ENCODE measurements at regions not wholly inside any gene's neighbourhood (a gene's known extent, or its start where the extent isn't known, plus 50 kb on each side); places are given as distances from the start of the nearest gene placed in this dataset.

DNA sequence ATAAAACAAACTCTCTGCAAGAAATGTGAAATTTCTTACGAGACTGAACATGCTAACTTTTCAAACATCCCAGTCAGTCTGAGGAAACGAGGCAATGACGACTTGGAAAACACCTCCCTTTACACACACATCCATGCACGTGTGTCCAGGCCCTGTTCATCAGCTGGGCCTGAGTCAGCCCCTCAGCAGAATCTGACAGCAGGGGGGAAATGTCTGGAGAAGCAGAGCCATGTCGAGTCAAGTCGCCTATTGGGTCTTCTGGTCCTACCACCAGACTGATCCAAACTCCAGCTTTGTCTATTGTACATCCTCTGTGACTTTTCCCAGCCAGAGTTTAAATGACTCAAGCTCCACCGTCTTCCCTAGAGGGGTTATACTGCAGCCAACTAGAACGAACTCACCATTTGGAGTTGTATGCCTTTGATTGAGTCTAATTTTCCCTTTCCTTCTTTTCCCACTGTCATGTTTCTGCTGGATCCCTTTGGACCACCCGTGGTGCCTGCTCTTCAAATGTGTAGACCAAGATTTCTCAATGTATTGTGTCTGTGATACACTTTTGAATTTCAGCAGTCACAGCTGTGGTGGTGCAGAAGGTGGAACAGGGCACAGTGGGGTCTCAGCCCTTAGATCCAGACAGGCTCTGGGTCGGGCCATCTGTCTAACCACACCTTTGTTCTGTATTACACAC, 254.0 kb downstream of the CDC5L start:
- TF ChIP-seq, protein P1, sequence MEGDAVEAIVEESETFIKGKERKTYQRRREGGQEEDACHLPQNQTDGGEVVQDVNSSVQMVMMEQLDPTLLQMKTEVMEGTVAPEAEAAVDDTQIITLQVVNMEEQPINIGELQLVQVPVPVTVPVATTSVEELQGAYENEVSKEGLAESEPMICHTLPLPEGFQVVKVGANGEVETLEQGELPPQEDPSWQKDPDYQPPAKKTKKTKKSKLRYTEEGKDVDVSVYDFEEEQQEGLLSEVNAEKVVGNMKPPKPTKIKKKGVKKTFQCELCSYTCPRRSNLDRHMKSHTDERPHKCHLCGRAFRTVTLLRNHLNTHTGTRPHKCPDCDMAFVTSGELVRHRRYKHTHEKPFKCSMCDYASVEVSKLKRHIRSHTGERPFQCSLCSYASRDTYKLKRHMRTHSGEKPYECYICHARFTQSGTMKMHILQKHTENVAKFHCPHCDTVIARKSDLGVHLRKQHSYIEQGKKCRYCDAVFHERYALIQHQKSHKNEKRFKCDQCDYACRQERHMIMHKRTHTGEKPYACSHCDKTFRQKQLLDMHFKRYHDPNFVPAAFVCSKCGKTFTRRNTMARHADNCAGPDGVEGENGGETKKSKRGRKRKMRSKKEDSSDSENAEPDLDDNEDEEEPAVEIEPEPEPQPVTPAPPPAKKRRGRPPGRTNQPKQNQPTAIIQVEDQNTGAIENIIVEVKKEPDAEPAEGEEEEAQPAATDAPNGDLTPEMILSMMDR (IDR thresholded peaks at IDR 0.05; ENCODE audit: insufficient read depth, low read length, poor library complexity, severe bottlenecking), result no peak
- Histone ChIP-seq H3K4me3 (replicated peaks; ENCODE audit: low read depth, low read length) (no peak overlapping the region), H3K36me3 (ENCODE audit: control insufficient read depth, insufficient read depth, low read length) (no peaks in the 10 kb centered on the region), H3K27me3 (replicated peaks; ENCODE audit: control insufficient read depth, insufficient read depth, low read length) (no peaks in the 10 kb centered on the region; the same call in 1 of the 2 replicates)
- DNase-seq (ENCODE audit: extremely low read depth, insufficient read length), result no peak

DNA sequence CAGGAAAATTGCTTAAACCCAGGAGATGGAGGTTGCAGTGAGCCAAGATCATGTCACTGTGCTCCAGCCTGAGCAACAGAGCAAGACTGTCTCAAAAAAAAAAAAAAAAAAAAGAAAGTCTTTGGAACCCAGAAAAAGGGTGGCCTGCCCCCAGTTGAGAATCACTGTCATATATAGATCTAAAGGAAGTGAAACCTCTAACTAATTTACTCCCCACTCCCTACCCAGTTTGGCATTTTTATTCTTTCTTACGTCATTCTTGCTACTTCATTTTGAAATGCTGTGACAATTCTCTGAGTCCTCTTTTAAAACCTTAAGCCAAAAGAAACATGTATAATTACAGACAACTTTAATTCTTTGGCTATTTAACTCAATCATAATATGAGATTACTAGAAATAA, 254.8 kb downstream of the CDC5L start:
- H3K36me3 ChIP-seq (ENCODE audit: control insufficient read depth, insufficient read depth, low read length), result no peaks in the 10 kb centered on the region
- DNase-seq (ENCODE audit: extremely low read depth, insufficient read length), result no peak
- H3K4me3 ChIP-seq (replicated peaks; ENCODE audit: low read depth, low read length), result no peak overlapping the region
- TF ChIP-seq, protein P1 (IDR thresholded peaks at IDR 0.05; ENCODE audit: insufficient read depth, low read length, poor library complexity, severe bottlenecking), result no peak
- no peaks in the 10 kb centered on the region; the same call in 1 of the 2 replicates for H3K27me3 ChIP-seq (replicated peaks; ENCODE audit: control insufficient read depth, insufficient read depth, low read length)

DNA sequence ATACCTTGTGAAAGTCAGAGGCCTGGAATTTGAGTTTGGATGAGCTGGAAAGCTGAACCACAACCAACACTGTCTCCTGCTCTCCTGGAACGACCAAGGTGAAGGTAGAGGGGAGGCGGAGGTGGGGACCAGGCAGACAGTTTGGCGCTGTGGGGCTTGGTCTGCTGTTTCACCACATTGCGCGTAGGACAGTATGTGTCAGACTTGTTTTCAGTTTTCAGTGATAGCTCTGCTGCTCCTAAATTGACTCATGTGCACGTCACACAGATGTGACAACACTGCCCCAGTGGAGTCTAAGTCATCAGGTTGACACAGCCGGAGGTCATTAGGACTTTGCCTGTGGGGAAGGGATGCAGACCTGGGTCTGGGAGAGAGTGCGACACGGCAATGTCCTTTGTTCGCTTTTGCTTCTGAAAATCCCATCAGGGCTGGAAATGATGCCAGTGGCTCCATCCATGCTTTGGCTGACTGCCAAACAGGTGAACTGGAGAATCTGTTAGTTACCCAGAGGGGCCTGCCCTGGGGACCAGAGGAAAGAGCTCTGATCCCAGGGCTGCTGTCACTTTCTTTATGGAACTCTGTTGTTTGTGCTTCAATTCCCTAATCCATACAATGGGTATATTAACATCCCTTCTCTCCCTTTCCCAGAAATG, 255.5 kb downstream of the CDC5L start:
- TF ChIP-seq, protein P1 (IDR thresholded peaks at IDR 0.05; ENCODE audit: insufficient read depth, low read length, poor library complexity, severe bottlenecking), result no peak
- Histone ChIP-seq H3K36me3 (ENCODE audit: control insufficient read depth, insufficient read depth, low read length) (no peaks in the 10 kb centered on the region), H3K27me3 (replicated peaks; ENCODE audit: control insufficient read depth, insufficient read depth, low read length) (no peaks in the 10 kb centered on the region; the same call in 1 of the 2 replicates), H3K4me3 (replicated peaks; ENCODE audit: low read depth, low read length) (no peak overlapping the region)
- no peak for DNase-seq (ENCODE audit: extremely low read depth, insufficient read length)

DNA sequence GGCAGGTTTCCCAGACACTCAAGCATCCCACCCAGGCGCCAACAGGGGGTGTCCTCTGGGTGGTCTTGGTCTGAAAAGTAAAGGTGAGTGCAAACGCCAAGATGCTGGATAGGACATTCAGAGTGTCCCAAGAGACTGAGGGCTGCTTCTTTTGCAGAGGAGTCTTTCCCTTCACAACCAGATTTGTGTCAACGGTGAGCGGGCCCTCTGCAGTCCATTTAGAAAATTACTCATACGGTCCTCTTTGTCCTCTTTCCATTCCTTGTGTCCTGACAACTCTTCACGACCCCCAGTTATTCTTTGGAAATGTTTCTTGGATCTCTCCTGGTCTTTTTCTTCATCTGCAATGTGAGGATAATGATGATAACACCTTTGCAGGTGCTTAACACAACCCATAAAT, 257.8 kb downstream of the CDC5L start:
- DNase-seq (ENCODE audit: extremely low read depth, insufficient read length), result no peak
- H3K36me3 ChIP-seq (ENCODE audit: control insufficient read depth, insufficient read depth, low read length), result no peaks in the 10 kb centered on the region
- H3K4me3 ChIP-seq (replicated peaks; ENCODE audit: low read depth, low read length), result no peak overlapping the region
- no peaks in the 10 kb centered on the region; the same call in 1 of the 2 replicates for H3K27me3 ChIP-seq (replicated peaks; ENCODE audit: control insufficient read depth, insufficient read depth, low read length)
- TF ChIP-seq, protein P1 (IDR thresholded peaks at IDR 0.05; ENCODE audit: insufficient read depth, low read length, poor library complexity, severe bottlenecking), result peak; percentile 8

DNA sequence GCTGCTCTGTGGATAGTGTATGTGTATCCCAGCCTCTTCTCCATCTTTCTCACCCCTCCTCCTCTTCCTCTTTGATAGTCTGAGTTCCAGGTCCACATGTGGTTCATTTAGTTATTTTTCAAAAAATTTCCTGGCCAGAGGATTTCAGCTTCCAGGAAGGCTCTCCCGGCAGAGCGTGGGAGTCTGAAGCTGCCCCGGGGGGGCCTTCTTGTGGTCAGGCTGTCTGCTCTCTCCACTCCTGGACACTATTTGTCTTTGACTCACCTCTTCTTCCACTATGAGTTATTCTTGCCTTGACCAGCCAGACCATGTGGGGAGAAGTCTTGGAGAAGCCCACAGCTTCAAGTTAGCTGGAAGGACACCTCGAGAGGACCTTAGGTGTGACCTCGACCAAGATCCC, 258.8 kb downstream of the CDC5L start:
- DNase-seq (ENCODE audit: extremely low read depth, insufficient read length), result no peak
- no peaks in the 10 kb centered on the region for H3K36me3 ChIP-seq (ENCODE audit: control insufficient read depth, insufficient read depth, low read length)
- TF ChIP-seq, protein P1 (IDR thresholded peaks at IDR 0.05; ENCODE audit: insufficient read depth, low read length, poor library complexity, severe bottlenecking), result no peak
- H3K4me3 ChIP-seq (replicated peaks; ENCODE audit: low read depth, low read length), result no peak overlapping the region
- H3K27me3 ChIP-seq (replicated peaks; ENCODE audit: control insufficient read depth, insufficient read depth, low read length), result no peaks in the 10 kb centered on the region; the same call in 1 of the 2 replicates
